Activated naive CD4-positive, alpha-beta T cell treated with anti-CD3 and anti-CD28 coated beads, Interleukin-2, amount 10 ng/mL, durations not matched to agents 7 days and 5 days (primary cell): ENCODE measurements at regions not wholly inside any gene's neighbourhood (a gene's known extent, or its start where the extent isn't known, plus 50 kb on each side); places are given as distances from the start of the nearest gene placed in this dataset.
A peak's percentile ranks its signal among the peaks of the same experiment; 100 is the strongest.

Source experiments
- CTCF ChIA-PET: fragments of 350-600 bp; sonication (Branson Sonifier 250); formaldehyde crosslinking; loops from one replicate; lab custom pipeline; 2021; ENCODE audit warnings: antibody characterized with exemption; lab: Charles Lee
- DNase-seq: peaks from one replicate; pipeline ENCODE4 v3.0.0-alpha.2; 2020
- H3K27ac Mint-ChIP-seq: one replicate; pipeline ENCODE4 v1.8.0; 2021; ENCODE audit warnings: mild to moderate bottlenecking, moderate library complexity, mixed read lengths
- H3K27me3 Mint-ChIP-seq: one replicate; pipeline ENCODE4 v1.8.0; 2021; ENCODE audit warnings: mild to moderate bottlenecking, mixed read lengths
- H3K36me3 Mint-ChIP-seq: one replicate; pipeline ENCODE4 v1.8.0; 2021; ENCODE audit warnings: mixed read lengths
- H3K4me1 Mint-ChIP-seq: one replicate; pipeline ENCODE4 v1.8.0; 2021; ENCODE audit warnings: mixed read lengths
- H3K4me3 Mint-ChIP-seq: one replicate; pipeline ENCODE4 v1.8.0; 2021; ENCODE audit warnings: mild to moderate bottlenecking, moderate library complexity, mixed read lengths
- H3K9me3 Mint-ChIP-seq: one replicate; pipeline ENCODE4 v1.8.0; 2021; ENCODE audit warnings: mixed read lengths

GRCh38 chr1:5691795-5692509, 300.3 kb downstream of the NPHP4 start:
- Mint-ChIP-seq H3K4me1 (no peaks in the 10 kb centered on the region), H3K27me3 (no peaks in the 10 kb centered on the region), H3K4me3 (no peak overlapping the region), H3K27ac (no peak overlapping the region), H3K36me3 (no peaks in the 10 kb centered on the region), H3K9me3 (no peaks in the 10 kb centered on the region)
- DNase-seq = no peak
- CTCF ChIA-PET = no interaction called here

GRCh38 chr1:5690898-5691297, 301.3 kb downstream of the NPHP4 start:
- no peaks in the 10 kb centered on the region for H3K36me3 Mint-ChIP-seq
- no peak for DNase-seq
- CTCF ChIA-PET = no interaction called here
- H3K4me3 Mint-ChIP-seq = no peak overlapping the region
- no peak overlapping the region for H3K27ac Mint-ChIP-seq
- H3K9me3 Mint-ChIP-seq = no peaks in the 10 kb centered on the region
- no peaks in the 10 kb centered on the region for H3K4me1 Mint-ChIP-seq
- H3K27me3 Mint-ChIP-seq = no peaks in the 10 kb centered on the region

- DNase-seq = no peak
- Mint-ChIP-seq H3K36me3 (no peaks in the 10 kb centered on the region), H3K9me3 (no peaks in the 10 kb centered on the region), H3K27me3 (no peaks in the 10 kb centered on the region), H3K27ac (no peak overlapping the region), H3K4me3 (no peak overlapping the region), H3K4me1 (no peaks in the 10 kb centered on the region)
- CTCF ChIA-PET = no interaction called here
These were observed 301.9 kb downstream of the NPHP4 start for GRCh38 chr1:5690291-5690690.

GRCh38 chr1:5688081-5689077, 303.8 kb downstream of the NPHP4 start:
- Mint-ChIP-seq H3K9me3 (no peaks in the 10 kb centered on the region), H3K27me3 (peaks cover 3% of the 10 kb centered on the region), H3K4me1 (no peaks in the 10 kb centered on the region), H3K27ac (peak overlapping the region; percentile 21), H3K36me3 (no peaks in the 10 kb centered on the region), H3K4me3 (no peak overlapping the region)
- no peak for DNase-seq
- CTCF ChIA-PET = no interaction called here

- H3K27me3 Mint-ChIP-seq = peaks cover 3% of the 10 kb centered on the region
- H3K4me3 Mint-ChIP-seq = no peak overlapping the region
- no peak overlapping the region for H3K27ac Mint-ChIP-seq
- no peaks in the 10 kb centered on the region for H3K9me3 Mint-ChIP-seq
- no peaks in the 10 kb centered on the region for H3K36me3 Mint-ChIP-seq
- no peak for DNase-seq
- no peaks in the 10 kb centered on the region for H3K4me1 Mint-ChIP-seq
- CTCF ChIA-PET = no interaction called here
These were observed 305.1 kb downstream of the NPHP4 start for GRCh38 chr1:5686925-5687706.

GRCh38 chr1:5686195-5686594, 306.0 kb downstream of the NPHP4 start:
- H3K4me3 Mint-ChIP-seq = no peak overlapping the region
- H3K9me3 Mint-ChIP-seq = no peaks in the 10 kb centered on the region
- peaks cover 3% of the 10 kb centered on the region for H3K27me3 Mint-ChIP-seq
- CTCF ChIA-PET = no interaction called here
- no peak overlapping the region for H3K27ac Mint-ChIP-seq
- no peak for DNase-seq
- no peaks in the 10 kb centered on the region for H3K36me3 Mint-ChIP-seq
- H3K4me1 Mint-ChIP-seq = no peaks in the 10 kb centered on the region

GRCh38 chr1:5685446-5686040, 306.7 kb downstream of the NPHP4 start:
- no peaks in the 10 kb centered on the region for H3K4me1 Mint-ChIP-seq
- no peaks in the 10 kb centered on the region for H3K9me3 Mint-ChIP-seq
- H3K36me3 Mint-ChIP-seq = no peaks in the 10 kb centered on the region
- DNase-seq = no peak
- H3K4me3 Mint-ChIP-seq = no peak overlapping the region
- CTCF ChIA-PET = no interaction called here
- H3K27ac Mint-ChIP-seq = no peak overlapping the region
- H3K27me3 Mint-ChIP-seq = peaks cover 3% of the 10 kb centered on the region

- H3K27ac Mint-ChIP-seq = no peak overlapping the region
- DNase-seq = no peak
- H3K27me3 Mint-ChIP-seq = peaks cover 3% of the 10 kb centered on the region
- no peaks in the 10 kb centered on the region for H3K36me3 Mint-ChIP-seq
- H3K4me3 Mint-ChIP-seq = no peak overlapping the region
- H3K4me1 Mint-ChIP-seq = no peaks in the 10 kb centered on the region
- no peaks in the 10 kb centered on the region for H3K9me3 Mint-ChIP-seq
- CTCF ChIA-PET = no interaction called here
These were observed 307.4 kb downstream of the NPHP4 start for GRCh38 chr1:5684791-5685190.

- H3K27ac Mint-ChIP-seq = no peak overlapping the region
- DNase-seq = no peak
- no peak overlapping the region for H3K4me3 Mint-ChIP-seq
- CTCF ChIA-PET = no interaction called here
- peaks cover 3% of the 10 kb centered on the region for H3K27me3 Mint-ChIP-seq
- no peaks in the 10 kb centered on the region for H3K9me3 Mint-ChIP-seq
- H3K4me1 Mint-ChIP-seq = no peaks in the 10 kb centered on the region
- no peaks in the 10 kb centered on the region for H3K36me3 Mint-ChIP-seq
These were observed 308.8 kb downstream of the NPHP4 start for GRCh38 chr1:5683446-5683845.

GRCh38 chr1:5682626-5683225, 309.5 kb downstream of the NPHP4 start:
- no peaks in the 10 kb centered on the region for H3K36me3 Mint-ChIP-seq
- H3K27me3 Mint-ChIP-seq = peaks cover 3% of the 10 kb centered on the region
- no peak for DNase-seq
- CTCF ChIA-PET = no interaction called here
- H3K27ac Mint-ChIP-seq = no peak overlapping the region
- H3K4me1 Mint-ChIP-seq = no peaks in the 10 kb centered on the region
- H3K9me3 Mint-ChIP-seq = no peaks in the 10 kb centered on the region
- H3K4me3 Mint-ChIP-seq = no peak overlapping the region

- DNase-seq = no peak
- Mint-ChIP-seq H3K4me3 (no peak overlapping the region), H3K27me3 (peaks cover 3% of the 10 kb centered on the region), H3K4me1 (no peaks in the 10 kb centered on the region), H3K27ac (no peak overlapping the region), H3K36me3 (no peaks in the 10 kb centered on the region), H3K9me3 (no peaks in the 10 kb centered on the region)
- CTCF ChIA-PET = no interaction called here
These were observed 310.6 kb downstream of the NPHP4 start for GRCh38 chr1:5681654-5682053.

GRCh38 chr1:5680600-5680999, 311.6 kb downstream of the NPHP4 start:
- Mint-ChIP-seq H3K36me3 (no peaks in the 10 kb centered on the region), H3K9me3 (no peaks in the 10 kb centered on the region), H3K4me3 (no peak overlapping the region), H3K27me3 (peaks cover 6% of the 10 kb centered on the region), H3K27ac (no peak overlapping the region), H3K4me1 (no peaks in the 10 kb centered on the region)
- no peak for DNase-seq
- CTCF ChIA-PET = interaction anchor here (0.7 kb wide), 2 partner anchors 171 to 1418 kb away, joined by 3 read pairs; no protein-coding TSS in a partner anchor

- DNase-seq = no peak
- Mint-ChIP-seq H3K4me3 (no peak overlapping the region), H3K9me3 (peaks cover 7% of the 10 kb centered on the region), H3K36me3 (no peaks in the 10 kb centered on the region), H3K4me1 (no peaks in the 10 kb centered on the region), H3K27ac (no peak overlapping the region), H3K27me3 (peaks cover 3% of the 10 kb centered on the region)
- CTCF ChIA-PET = no interaction called here
These were observed 313.5 kb downstream of the NPHP4 start for GRCh38 chr1:5678759-5679158.
